ENCODE measurements at regions not wholly inside any gene's neighbourhood (a gene's known extent, or its start where the extent isn't known, plus 50 kb on each side); places are given as distances from the start of the nearest gene placed in this dataset.
"Not testable (repeated sequence)": the region's sequence is repeated elsewhere in the genome, so short reads cannot be mapped to it uniquely, and the experiment has no call there.

- H4K8ac ChIP-seq (ENCODE audit: extremely low read depth, insufficient read depth, low read length); H3K4me2 ChIP-seq (ENCODE audit: insufficient read depth in 1 of 2, low read depth in 2 of 2, low read length in 2 of 2); H3K36me3 ChIP-seq (ENCODE audit: control insufficient read depth in 2 of 4, insufficient read depth in 4 of 4, low read length in 3 of 4); H3K56ac ChIP-seq (replicated peaks; ENCODE audit: insufficient read length, low read depth, low read length); H3K27ac ChIP-seq (ENCODE audit: low read depth, low read length); H3K18ac ChIP-seq (ENCODE audit: extremely low read depth, low read length); H2BK12ac ChIP-seq (ENCODE audit: low read depth, low read length); H2BK20ac ChIP-seq (ENCODE audit: low read length); H2BK5ac ChIP-seq (ENCODE audit: low read depth, low read length); POLR2A ChIA-PET (ENCODE audit: partially characterized antibody); H3K23ac ChIP-seq (ENCODE audit: insufficient read length); H3K4me1 ChIP-seq (replicated peaks in 1 of 4; ENCODE audit: control insufficient read depth in 3 of 4, insufficient read depth in 4 of 4, low read length in 3 of 4); H4K91ac ChIP-seq (replicated peaks; ENCODE audit: insufficient read length, low read length); H2BK120ac ChIP-seq (replicated peaks; ENCODE audit: low read depth, low read length); H3K79me2 ChIP-seq (ENCODE audit: control insufficient read depth in 1 of 2, insufficient read depth in 2 of 2, low read length in 2 of 2); H4K20me1 ChIP-seq (replicated peaks in 1 of 2; ENCODE audit: control insufficient read depth in 1 of 2, insufficient read depth in 2 of 2, low read length in 2 of 2); FAIRE-seq; H3K23me2 ChIP-seq (ENCODE audit: low read depth, low read length); H3K9ac ChIP-seq (replicated peaks in 1 of 4; ENCODE audit: extremely low read depth in 1 of 4, low read depth in 3 of 4, low read length in 3 of 4); DNase-seq (ENCODE audit: low read depth in 1 of 2, low spot score in 2 of 2); H4K5ac ChIP-seq (ENCODE audit: insufficient read length, low read depth, low read length); H2AFZ ChIP-seq (ENCODE audit: low read length); CTCF ChIA-PET (ENCODE audit: partially characterized antibody); H3K79me1 ChIP-seq (ENCODE audit: low read depth, low read length); H3K4ac ChIP-seq (replicated peaks; ENCODE audit: insufficient read length, low read depth, low read length); H2BK15ac ChIP-seq (ENCODE audit: low read length); H3K9me3 ChIP-seq (ENCODE audit: insufficient read depth in 2 of 2, low read depth in 1 of 2, low read length in 1 of 2); H3K14ac ChIP-seq (ENCODE audit: insufficient read length); H3K27me3 ChIP-seq (replicated peaks in 1 of 4; ENCODE audit: control insufficient read depth in 3 of 4, extremely low read depth in 1 of 4, insufficient read depth in 3 of 4, low read length in 3 of 4); H3K4me3 ChIP-seq (ENCODE audit: extremely low read depth in 1 of 4, insufficient read depth in 2 of 4, low read depth in 3 of 4, low read length in 4 of 4); H2AK5ac ChIP-seq (ENCODE audit: low read depth, low read length): not testable (repeated sequence)
- WGBS, 2 experiments (ENCODE audit: extremely low coverage in 1 of 2, insufficient coverage in 1 of 2, insufficient read length in 1 of 2, insufficient replicate concordance in 2 of 2, low coverage in 1 of 2, low lambda C conversion rate in 2 of 2, missing lambda C conversion rate in 1 of 2): 81% methylated on average over 6 of the region's 6 CpGs; no CpG with 5 or more reads in 1 of the 2 experiments
These were observed 105.3 kb upstream of the PZP start for GRCh38 chr12:9313479-9313878.

GRCh38 chr12:9312406-9313392 is 104.5 kb upstream of the PZP start:
- H3K56ac ChIP-seq (replicated peaks; ENCODE audit: insufficient read length, low read depth, low read length); H4K8ac ChIP-seq (ENCODE audit: extremely low read depth, insufficient read depth, low read length); H3K4ac ChIP-seq (replicated peaks; ENCODE audit: insufficient read length, low read depth, low read length); H2BK15ac ChIP-seq (ENCODE audit: low read length); H3K4me3 ChIP-seq (ENCODE audit: extremely low read depth in 1 of 4, insufficient read depth in 2 of 4, low read depth in 3 of 4, low read length in 4 of 4); H3K4me2 ChIP-seq (ENCODE audit: insufficient read depth in 1 of 2, low read depth in 2 of 2, low read length in 2 of 2); H3K79me1 ChIP-seq (ENCODE audit: low read depth, low read length); FAIRE-seq; H3K36me3 ChIP-seq (ENCODE audit: control insufficient read depth in 2 of 4, insufficient read depth in 4 of 4, low read length in 3 of 4); H3K18ac ChIP-seq (ENCODE audit: extremely low read depth, low read length); POLR2A ChIA-PET (ENCODE audit: partially characterized antibody); H2BK12ac ChIP-seq (ENCODE audit: low read depth, low read length); H4K20me1 ChIP-seq (replicated peaks in 1 of 2; ENCODE audit: control insufficient read depth in 1 of 2, insufficient read depth in 2 of 2, low read length in 2 of 2); H4K5ac ChIP-seq (ENCODE audit: insufficient read length, low read depth, low read length); H2BK5ac ChIP-seq (ENCODE audit: low read depth, low read length); H3K27ac ChIP-seq (ENCODE audit: low read depth, low read length); H3K9ac ChIP-seq (replicated peaks in 1 of 4; ENCODE audit: extremely low read depth in 1 of 4, low read depth in 3 of 4, low read length in 3 of 4); DNase-seq (ENCODE audit: low read depth in 1 of 2, low spot score in 2 of 2); H2BK120ac ChIP-seq (replicated peaks; ENCODE audit: low read depth, low read length); CTCF ChIA-PET (ENCODE audit: partially characterized antibody); H3K27me3 ChIP-seq (replicated peaks in 1 of 4; ENCODE audit: control insufficient read depth in 3 of 4, extremely low read depth in 1 of 4, insufficient read depth in 3 of 4, low read length in 3 of 4); H3K23me2 ChIP-seq (ENCODE audit: low read depth, low read length); H3K9me3 ChIP-seq (ENCODE audit: insufficient read depth in 2 of 2, low read depth in 1 of 2, low read length in 1 of 2); H2AFZ ChIP-seq (ENCODE audit: low read length); H4K91ac ChIP-seq (replicated peaks; ENCODE audit: insufficient read length, low read length); H3K4me1 ChIP-seq (replicated peaks in 1 of 4; ENCODE audit: control insufficient read depth in 3 of 4, insufficient read depth in 4 of 4, low read length in 3 of 4); H2BK20ac ChIP-seq (ENCODE audit: low read length); H3K23ac ChIP-seq (ENCODE audit: insufficient read length); H3K14ac ChIP-seq (ENCODE audit: insufficient read length); H2AK5ac ChIP-seq (ENCODE audit: low read depth, low read length); H3K79me2 ChIP-seq (ENCODE audit: control insufficient read depth in 1 of 2, insufficient read depth in 2 of 2, low read length in 2 of 2): not testable (repeated sequence)
- WGBS, 2 experiments (ENCODE audit: extremely low coverage in 1 of 2, insufficient coverage in 1 of 2, insufficient read length in 1 of 2, insufficient replicate concordance in 2 of 2, low coverage in 1 of 2, low lambda C conversion rate in 2 of 2, missing lambda C conversion rate in 1 of 2): 92% methylated on average over 11 of the region's 28 CpGs; no CpG with 5 or more reads in 1 of the 2 experiments
